Panc1 (cell line): ENCODE measurements at regions not wholly inside any gene's neighbourhood (a gene's known extent, or its start where the extent isn't known, plus 50 kb on each side); places are given as distances from the start of the nearest gene placed in this dataset.

Experiments
- ATAC-seq: fragments of 200-7000 bp; cut with Tn5 transposase; 2 replicates; pipeline ENCODE4 v1.9.1; 2020; ENCODE audit warnings: mild to moderate bottlenecking, moderate library complexity
- BruUV-seq: library from RNA; stranded (reverse); fragments of 400-500 nt; replicated peaks from 2 replicates; lab custom pipeline; 2021; lab: Mats Ljungman, UMichigan
- CTCF ChIA-PET: fragments of 300-600 bp; sonication (Branson Sonifier 250); formaldehyde crosslinking; loops from one replicate; lab custom pipeline; 2022; ENCODE audit warnings: antibody characterized with exemption; lab: Charles Lee
- POLR2A ChIA-PET: fragments of 300-600 bp; sonication (Branson Sonifier 250); formaldehyde crosslinking; loops from one replicate; lab custom pipeline; 2022; ENCODE audit warnings: antibody characterized with exemption; lab: Charles Lee
- DNase-seq: peaks from one replicate; pipeline ENCODE4 v3.0.0-alpha.2; 2010; ENCODE audit warnings: low read depth, low spot score
- H3K27ac ChIP-seq: 2 replicates; pipeline ENCODE4 v1.5.1; 2011; ENCODE audit warnings: mild to moderate bottlenecking, low read length, inconsistent platforms
- H3K27me3 ChIP-seq: fragments of 200-500 bp; sonication (Bioruptor generic); 2 replicates; pipeline ENCODE4 v1.6.0; 2014; ENCODE audit warnings: low read length, inconsistent platforms; ENCODE audit not compliant: control insufficient read depth, insufficient read depth
- H3K36me3 ChIP-seq: fragments of 200-500 bp; sonication (Bioruptor generic); 2 replicates; pipeline ENCODE4 v1.5.1; 2014; ENCODE audit warnings: inconsistent platforms, mild to moderate bottlenecking, low read length, moderate library complexity; ENCODE audit not compliant: control insufficient read depth, insufficient read depth
- H3K4me1 ChIP-seq: 2 replicates; pipeline ENCODE4 v1.5.1; 2011; ENCODE audit warnings: inconsistent platforms, mild to moderate bottlenecking, low read length, moderate library complexity; ENCODE audit not compliant: control insufficient read depth, insufficient read depth
- H3K4me3 ChIP-seq, 2 experiments: 2 replicates each; pipeline ENCODE4 v1.5.1; 2011 to 2012; ENCODE audit warnings: low read depth in 2 of 2, low read length in 2 of 2, mild to moderate bottlenecking in 2 of 2, inconsistent platforms in 1 of 2, moderate library complexity in 1 of 2
- H3K9me3 ChIP-seq: fragments of 200-500 bp; sonication (Bioruptor generic); 2 replicates; pipeline ENCODE4 v1.5.1; 2014; ENCODE audit warnings: low read depth, mild to moderate bottlenecking, inconsistent platforms, low read length, moderate library complexity; ENCODE audit not compliant: control insufficient read depth, insufficient read depth
- POLR2AphosphoS5 ChIP-seq: IDR thresholded peaks from 2 replicates; pipeline ENCODE4 v1.6.1; 2012; ENCODE audit warnings: mild to moderate bottlenecking, low read depth, low read length, moderate library complexity
- SIN3A ChIP-seq: IDR thresholded peaks from 2 replicates; pipeline ENCODE4 v1.6.1; 2012; ENCODE audit warnings: low read depth, mild to moderate bottlenecking, low read length, moderate library complexity, borderline replicate concordance; ENCODE audit not compliant: insufficient read depth
- TCF7L2 ChIP-seq: IDR thresholded peaks from 2 replicates; pipeline ENCODE4 v1.6.1; 2011; ENCODE audit warnings: mild to moderate bottlenecking, low read depth, low read length, inconsistent platforms
- in situ Hi-C: cut with HindIII; loops from 2 replicates; pipeline ENCODE4 v1.10.0; 2016; ENCODE audit warnings: low sequenced_read_pairs, low pct_unique_long_range_greater_than_20kb
- intact Hi-C: fragments of 100-400 bp; cut with micrococcal nuclease; formaldehyde crosslinking; loops from one replicate; pipeline ENCODE4 v1.10.0; 2022; ENCODE audit not compliant: unreplicated experiment
- TF ChIP-seq, protein P1 (sequence below), 2 experiments: IDR thresholded peaks; 2 replicates each; pipeline ENCODE4 v1.6.1; 2011 to 2012; ENCODE audit warnings: low read depth in 2 of 2, control low read depth in 1 of 2, low read length in 1 of 2, mild to moderate bottlenecking in 1 of 2, moderate library complexity in 1 of 2; ENCODE audit not compliant: insufficient read depth in 1 of 2
- TF ChIP-seq, protein P2 (sequence below): fragments of 450-650 bp; IDR thresholded peaks from 2 replicates; pipeline ENCODE4 v1.5.1; 2017; ENCODE audit warnings: mild to moderate bottlenecking

DNA sequence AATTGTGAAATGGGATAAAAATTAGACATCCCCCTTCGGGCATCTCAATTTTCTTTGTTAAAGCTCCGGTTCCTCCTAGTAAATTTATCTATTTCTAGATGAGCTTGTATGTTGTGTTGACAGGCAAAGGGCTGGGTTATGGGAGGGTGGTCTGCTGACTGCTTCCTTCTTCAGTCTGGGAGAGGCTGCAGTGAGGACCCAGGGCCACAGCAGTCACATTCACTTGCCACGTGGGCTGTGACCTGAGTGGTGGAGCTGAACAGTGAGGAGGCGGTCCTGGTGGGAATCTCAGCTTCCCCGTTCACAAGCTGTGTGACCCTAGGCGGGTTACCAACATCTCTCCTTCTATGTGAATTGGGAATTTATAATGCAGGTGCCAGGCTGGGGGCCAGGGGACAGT lies 57.5 kb upstream of the RXRA start:
- H3K27ac ChIP-seq, result no peak overlapping the region
- ATAC-seq (no peak), DNase-seq (no peak)
- POLR2A ChIA-PET, result no interaction called here
- no peak overlapping the region for H3K4me3 ChIP-seq
- BruUV-seq, result no TSS peak
- intact Hi-C loops, result no loop called here
- no peaks in the 10 kb centered on the region for H3K27me3 ChIP-seq
- TF ChIP-seq, protein P1, sequence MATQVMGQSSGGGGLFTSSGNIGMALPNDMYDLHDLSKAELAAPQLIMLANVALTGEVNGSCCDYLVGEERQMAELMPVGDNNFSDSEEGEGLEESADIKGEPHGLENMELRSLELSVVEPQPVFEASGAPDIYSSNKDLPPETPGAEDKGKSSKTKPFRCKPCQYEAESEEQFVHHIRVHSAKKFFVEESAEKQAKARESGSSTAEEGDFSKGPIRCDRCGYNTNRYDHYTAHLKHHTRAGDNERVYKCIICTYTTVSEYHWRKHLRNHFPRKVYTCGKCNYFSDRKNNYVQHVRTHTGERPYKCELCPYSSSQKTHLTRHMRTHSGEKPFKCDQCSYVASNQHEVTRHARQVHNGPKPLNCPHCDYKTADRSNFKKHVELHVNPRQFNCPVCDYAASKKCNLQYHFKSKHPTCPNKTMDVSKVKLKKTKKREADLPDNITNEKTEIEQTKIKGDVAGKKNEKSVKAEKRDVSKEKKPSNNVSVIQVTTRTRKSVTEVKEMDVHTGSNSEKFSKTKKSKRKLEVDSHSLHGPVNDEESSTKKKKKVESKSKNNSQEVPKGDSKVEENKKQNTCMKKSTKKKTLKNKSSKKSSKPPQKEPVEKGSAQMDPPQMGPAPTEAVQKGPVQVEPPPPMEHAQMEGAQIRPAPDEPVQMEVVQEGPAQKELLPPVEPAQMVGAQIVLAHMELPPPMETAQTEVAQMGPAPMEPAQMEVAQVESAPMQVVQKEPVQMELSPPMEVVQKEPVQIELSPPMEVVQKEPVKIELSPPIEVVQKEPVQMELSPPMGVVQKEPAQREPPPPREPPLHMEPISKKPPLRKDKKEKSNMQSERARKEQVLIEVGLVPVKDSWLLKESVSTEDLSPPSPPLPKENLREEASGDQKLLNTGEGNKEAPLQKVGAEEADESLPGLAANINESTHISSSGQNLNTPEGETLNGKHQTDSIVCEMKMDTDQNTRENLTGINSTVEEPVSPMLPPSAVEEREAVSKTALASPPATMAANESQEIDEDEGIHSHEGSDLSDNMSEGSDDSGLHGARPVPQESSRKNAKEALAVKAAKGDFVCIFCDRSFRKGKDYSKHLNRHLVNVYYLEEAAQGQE (IDR thresholded peaks at IDR 0.05; ENCODE audit: insufficient read depth in 1 of 2, low read depth in 2 of 2, low read length in 1 of 2), result no peak
- no peak for TF ChIP-seq SIN3A
- TF ChIP-seq POLR2AphosphoS5, result no peak
- TF ChIP-seq, protein P2, sequence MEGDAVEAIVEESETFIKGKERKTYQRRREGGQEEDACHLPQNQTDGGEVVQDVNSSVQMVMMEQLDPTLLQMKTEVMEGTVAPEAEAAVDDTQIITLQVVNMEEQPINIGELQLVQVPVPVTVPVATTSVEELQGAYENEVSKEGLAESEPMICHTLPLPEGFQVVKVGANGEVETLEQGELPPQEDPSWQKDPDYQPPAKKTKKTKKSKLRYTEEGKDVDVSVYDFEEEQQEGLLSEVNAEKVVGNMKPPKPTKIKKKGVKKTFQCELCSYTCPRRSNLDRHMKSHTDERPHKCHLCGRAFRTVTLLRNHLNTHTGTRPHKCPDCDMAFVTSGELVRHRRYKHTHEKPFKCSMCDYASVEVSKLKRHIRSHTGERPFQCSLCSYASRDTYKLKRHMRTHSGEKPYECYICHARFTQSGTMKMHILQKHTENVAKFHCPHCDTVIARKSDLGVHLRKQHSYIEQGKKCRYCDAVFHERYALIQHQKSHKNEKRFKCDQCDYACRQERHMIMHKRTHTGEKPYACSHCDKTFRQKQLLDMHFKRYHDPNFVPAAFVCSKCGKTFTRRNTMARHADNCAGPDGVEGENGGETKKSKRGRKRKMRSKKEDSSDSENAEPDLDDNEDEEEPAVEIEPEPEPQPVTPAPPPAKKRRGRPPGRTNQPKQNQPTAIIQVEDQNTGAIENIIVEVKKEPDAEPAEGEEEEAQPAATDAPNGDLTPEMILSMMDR, result no peak
- no peak for TF ChIP-seq TCF7L2
- no peaks in the 10 kb centered on the region for H3K4me1 ChIP-seq
- no peaks in the 10 kb centered on the region for H3K36me3 ChIP-seq
- no peaks in the 10 kb centered on the region for H3K9me3 ChIP-seq
- CTCF ChIA-PET, result interaction anchor here (0.6 kb wide), 1 partner anchor 86 kb away, joined by 4 read pairs; no protein-coding TSS in a partner anchor
- in situ Hi-C loops, result no loop called here

DNA sequence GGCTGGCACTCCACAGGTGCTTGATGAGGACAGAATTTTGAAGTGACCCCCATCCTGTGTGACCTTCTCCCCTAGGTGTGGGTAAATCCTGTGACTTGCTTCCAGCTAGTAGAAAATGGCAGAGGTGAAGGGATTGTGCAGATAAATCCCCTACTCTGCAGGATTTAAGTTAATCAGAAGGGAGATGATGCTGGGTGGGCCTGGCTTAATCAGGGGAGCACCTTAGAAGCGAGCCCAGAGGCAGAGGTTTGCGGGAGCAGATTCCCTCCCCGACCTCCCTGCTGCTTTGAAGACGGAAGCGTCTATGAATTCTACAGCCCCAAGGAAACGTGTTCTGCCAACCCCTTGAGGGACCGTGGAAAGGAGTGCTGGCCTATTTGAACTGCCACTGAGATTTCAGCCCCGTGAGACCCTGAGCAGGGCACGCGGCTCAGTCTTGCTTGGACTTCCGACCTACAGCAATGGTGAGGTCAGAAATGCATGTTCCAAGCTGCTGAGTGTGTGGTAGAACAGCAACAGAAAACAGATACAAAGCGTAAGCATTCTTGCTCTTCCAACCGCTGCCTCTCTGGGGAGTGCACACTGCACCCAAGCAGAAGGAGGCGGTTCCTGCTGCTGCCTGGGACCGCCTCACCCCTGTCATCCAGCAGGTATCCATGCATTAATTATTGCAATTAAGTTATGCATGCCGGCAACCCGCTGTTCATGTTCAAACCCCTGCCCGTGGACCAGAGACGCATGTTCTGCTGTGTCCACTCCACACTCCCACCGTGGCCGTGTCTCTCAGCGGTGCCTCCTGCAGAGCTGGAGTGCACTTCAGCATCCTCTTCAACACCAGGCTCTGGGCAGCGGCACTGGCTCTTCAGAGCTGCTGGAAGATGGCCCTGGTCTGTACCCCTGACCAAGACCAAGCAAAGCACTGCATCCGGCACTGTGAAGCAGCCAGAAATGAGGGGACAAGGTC lies 54.6 kb upstream of the RXRA start:
- no TSS peak for BruUV-seq
- Histone ChIP-seq H3K27ac (no peak overlapping the region), H3K27me3 (no peaks in the 10 kb centered on the region), H3K9me3 (no peaks in the 10 kb centered on the region), H3K4me1 (no peaks in the 10 kb centered on the region), H3K36me3 (no peaks in the 10 kb centered on the region), H3K4me3 (no peak overlapping the region)
- ATAC-seq (no peak), DNase-seq (no peak)
- in situ Hi-C loops, result no loop called here
- POLR2A ChIA-PET, result interaction anchor here (0.6 kb wide), 1 partner anchor 117 kb away, joined by 3 read pairs; no protein-coding TSS in a partner anchor
- TF ChIP-seq, protein P2, result no peak
- no peak for TF ChIP-seq TCF7L2
- TF ChIP-seq, protein P1 (IDR thresholded peaks at IDR 0.05; ENCODE audit: insufficient read depth in 1 of 2, low read depth in 2 of 2, low read length in 1 of 2), result no peak
- TF ChIP-seq SIN3A, result no peak
- TF ChIP-seq POLR2AphosphoS5, result no peak
- CTCF ChIA-PET, result no interaction called here
- intact Hi-C loops, result no loop called here
